HG03575 (cell line): ENCODE measurements at regions not wholly inside any gene's neighbourhood (a gene's known extent, or its start where the extent isn't known, plus 50 kb on each side); places are given as distances from the start of the nearest gene placed in this dataset.
"Not testable (repeated sequence)": the region's sequence is repeated elsewhere in the genome, so short reads cannot be mapped to it uniquely, and the experiment has no call there.

ENCODE experiments used
- ATAC-seq: cut with Tn5 transposase; IDR thresholded peaks from one replicate; pipeline ENCODE4 v1.9.1; 2021; ENCODE audit not compliant: unreplicated experiment, insufficient number of reproducible peaks, low FRiP score; ENCODE audit errors: extremely low read depth

DNA sequence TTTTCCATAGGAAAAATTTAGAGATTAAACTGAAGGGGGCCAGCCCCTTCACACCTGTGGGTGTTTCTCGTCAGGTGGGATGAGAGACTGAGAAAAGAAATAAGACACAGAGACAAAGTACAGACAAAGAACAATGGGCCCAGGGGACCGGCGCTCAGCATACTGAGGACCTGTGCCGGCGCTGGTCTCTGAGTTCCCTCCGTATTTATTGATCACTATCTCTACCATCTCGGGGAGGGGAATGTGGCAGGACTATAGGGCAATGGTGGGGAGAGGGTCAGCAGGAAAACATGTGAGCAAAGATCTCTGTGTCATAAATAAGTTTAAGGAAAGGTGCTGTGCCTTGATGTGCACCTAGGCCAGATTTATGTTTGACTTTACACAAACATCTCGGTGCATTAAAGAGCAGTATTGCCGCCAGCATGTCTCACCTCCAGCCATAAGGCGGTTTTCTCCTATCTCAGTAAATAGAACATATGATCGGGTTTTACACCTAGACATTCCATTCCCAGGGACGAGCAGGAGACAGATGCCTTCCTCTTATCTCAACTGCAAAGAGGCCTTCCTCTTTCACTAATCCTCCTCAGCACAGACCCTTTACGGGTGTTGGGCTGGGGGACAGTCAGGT is 494.7 kb downstream of the IGSF11 start:
- ATAC-seq: not testable (repeated sequence)

DNA sequence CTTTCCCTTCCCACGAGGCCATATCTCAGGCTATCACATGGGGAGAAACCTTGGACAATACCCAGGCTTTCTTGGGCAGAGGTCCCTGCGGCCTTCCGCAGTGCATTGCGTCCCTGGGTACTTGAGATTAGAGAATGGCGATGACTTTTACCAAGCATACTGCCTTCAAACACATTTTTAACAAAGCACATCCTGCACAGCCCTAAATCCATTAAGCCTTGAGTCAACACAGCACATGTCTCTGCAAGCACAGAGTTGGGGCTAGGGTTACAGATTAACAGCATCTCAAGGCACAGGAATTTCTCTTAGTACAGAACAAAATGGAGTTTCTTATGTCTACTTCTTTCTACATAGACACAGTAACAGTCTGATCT is 494.2 kb downstream of the IGSF11 start:
- not testable (repeated sequence) for ATAC-seq

DNA sequence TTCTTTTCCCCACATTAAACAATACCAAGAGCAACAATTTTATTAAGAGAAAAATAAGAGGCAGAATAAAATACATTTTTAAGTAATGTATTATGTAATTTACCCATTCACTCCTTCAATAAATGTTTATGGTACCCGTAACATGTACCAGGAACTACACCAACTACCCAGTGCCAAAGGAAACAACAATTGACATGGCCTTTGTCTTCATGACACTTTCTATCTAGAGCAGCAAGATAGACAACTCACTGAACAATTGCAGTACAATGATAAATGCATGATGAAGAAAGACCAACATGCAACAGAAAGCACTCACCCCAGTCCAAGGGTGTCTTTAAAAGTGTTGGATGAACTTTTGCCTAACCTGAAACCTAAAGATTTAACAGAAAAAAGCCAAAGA is 493.8 kb downstream of the IGSF11 start:
- no peak for ATAC-seq

DNA sequence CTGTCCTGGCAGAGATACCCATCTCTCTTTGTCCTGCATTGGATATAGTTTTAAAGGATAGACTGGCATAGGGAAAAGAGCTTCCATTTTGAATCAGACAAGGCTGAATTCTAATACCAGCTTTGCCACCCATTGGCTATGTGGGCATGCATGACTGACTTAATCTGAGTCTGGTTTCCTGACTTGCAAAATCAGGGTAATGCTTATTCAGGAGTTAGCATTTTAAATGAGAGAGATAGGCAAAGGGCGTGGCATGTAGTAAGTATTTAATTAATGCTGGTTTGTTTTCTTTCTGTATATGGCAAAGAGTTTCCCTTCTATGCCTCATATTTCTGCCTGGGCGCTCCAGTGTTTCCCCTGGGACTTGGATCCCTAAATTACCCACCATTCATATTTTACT is 492.9 kb downstream of the IGSF11 start:
- ATAC-seq: no peak

- no peak for ATAC-seq
Observed at GRCh38 chr3:118543832-118544231, 490.8 kb downstream of the IGSF11 start.

DNA sequence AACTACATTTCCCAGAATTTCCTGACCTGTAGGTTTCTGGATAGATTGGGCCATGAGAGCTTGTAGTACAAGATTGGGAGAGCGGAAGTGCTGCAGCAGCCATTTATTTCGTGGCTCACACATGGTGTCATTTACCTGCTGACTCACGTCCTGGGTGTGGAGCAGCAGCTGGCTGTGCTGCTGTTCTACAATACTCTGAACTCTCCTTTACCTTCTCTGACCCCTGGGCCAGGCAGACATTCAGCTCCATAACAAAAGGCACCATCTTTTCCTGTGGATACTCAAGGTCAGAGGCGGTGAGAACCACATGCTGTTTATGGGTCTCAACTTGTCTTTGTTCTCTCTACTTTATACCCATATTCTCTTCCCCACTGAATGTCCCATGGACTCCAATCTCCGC is 490.2 kb downstream of the IGSF11 start:
- no peak for ATAC-seq

GRCh38 chr3:118548434-118548833 is 486.2 kb downstream of the IGSF11 start:
- ATAC-seq: no peak

DNA sequence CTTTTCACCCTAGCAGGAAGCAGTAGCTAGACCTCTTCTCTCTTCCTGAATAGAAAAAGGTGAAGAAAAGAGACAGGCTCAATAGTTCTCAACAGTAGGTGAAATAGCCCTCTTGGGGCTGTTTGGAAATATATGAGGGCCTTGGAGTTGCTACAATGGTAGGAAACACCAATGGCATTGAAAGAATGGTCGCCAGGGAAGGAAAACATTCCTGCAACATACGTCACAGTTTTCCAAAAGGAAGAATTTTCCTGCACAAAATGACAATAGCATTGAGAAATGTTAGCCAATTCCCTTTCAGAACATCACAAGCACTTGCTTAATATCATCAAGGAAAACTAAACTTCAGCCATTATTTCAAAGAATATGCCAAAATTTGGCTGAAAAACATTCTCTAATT is 484.5 kb downstream of the IGSF11 start:
- ATAC-seq: no peak

DNA sequence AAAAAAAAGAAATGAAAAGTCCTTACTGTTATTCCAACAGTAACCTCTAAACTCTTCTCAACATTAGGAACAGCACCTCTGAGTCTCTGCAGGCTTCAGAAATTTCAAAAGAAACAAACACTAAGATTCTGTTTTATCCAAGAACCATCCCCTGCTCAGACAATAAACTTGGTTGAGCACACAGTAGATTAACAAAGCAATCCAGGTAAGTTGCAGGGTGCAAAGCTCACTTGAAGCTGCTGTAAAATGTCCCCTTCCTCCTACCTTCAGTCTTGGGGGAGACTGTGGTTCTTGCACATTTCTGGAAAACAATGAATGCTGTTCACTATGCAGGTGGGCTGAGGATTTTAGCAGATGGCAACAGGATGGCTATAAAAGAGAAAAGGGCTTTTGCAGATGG is 484.1 kb downstream of the IGSF11 start:
- ATAC-seq: no peak

- ATAC-seq: no peak
Observed at GRCh38 chr3:118554148-118554838, 480.4 kb downstream of the IGSF11 start.

DNA sequence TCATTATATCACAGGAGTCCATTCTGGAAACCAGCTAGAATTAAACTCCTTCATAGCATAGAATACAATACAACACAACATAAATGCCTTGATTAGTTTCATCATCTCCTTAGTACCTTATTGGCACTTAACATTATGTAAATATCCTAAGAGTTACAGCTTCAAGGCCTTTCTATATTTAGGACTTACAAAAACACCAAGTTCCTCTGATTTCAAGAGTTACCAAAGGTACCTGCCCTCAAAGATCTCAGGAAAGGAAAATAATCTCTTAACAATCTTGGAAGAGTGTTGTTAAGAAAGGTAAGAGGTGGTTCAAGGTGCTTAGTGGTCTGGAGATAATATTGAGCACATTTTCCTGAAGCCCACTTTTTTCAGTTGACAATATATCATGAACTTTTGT is 477.7 kb downstream of the IGSF11 start:
- ATAC-seq: no peak

DNA sequence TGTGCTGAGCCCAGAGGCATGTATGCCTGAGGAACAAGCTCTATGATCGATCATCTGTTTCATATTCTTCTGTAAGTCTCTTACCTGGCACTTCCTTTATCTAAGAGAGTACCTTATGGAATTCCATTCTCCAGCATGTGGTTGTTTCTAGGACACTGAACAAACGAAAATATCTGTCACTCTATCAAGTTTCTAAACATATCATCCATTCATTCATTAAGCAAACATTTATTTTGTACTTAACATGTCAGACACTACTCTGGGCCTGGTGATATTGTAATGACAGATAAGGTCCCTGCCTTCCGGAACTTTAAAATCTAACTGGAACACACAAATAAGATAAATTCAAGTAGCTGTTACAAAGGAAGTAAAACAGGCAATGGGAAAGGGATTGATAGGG is 477.1 kb downstream of the IGSF11 start:
- ATAC-seq: no peak

DNA sequence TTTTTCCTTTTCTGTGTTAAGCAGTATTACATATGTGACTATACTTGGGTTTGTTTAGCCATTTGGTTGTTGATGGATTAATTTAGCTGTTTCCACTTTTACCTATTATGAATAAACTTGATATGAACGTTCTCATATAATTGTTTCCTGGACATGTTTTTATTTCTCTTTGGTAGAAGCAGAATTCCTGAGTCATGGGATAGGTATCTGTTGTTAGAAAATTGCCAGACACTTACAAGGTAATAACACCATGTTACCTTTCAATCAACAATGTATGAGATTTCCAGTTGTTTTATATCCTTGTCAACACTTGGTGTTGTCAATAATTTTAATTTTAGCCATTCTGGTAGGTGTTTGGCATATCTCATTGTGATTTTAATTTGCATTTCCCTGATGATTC is 475.4 kb downstream of the IGSF11 start:
- ATAC-seq: no peak

DNA sequence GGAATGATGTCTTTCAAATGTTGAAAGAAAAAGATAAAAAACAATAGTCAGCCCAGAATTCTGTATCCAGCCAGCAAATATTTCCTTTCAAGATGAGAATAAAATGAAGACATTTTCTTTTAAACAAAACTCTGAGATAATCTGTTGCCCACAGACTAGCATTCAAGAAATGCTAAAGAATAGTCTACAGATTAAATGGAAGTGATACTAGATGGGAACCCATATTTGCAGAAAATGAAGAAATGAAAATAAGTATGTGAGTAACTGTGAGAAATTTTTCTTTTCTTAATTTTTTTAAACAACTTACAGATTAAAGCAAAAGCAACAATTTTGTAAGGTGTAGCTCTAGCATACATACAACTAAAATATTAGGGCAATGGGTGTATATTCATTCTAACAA is 469.8 kb downstream of the IGSF11 start:
- no peak for ATAC-seq

DNA sequence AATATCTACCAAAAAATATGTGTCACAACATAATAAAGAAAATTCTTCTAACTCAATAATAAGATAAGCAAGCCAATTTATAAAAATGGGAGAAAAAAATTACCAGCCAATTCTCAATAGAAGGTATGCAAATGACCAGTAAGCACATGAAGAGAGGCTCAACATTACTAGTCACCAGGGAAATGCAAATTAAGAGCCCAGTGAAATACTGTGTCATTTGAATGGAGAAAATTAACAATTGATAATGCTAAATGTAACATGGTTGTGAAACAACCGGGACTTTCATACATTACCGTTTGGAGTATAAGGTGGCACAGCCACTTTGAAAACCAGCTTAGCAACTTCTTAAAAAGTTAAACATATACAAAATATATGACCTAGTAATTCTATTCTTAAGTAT is 460.7 kb downstream of the IGSF11 start:
- no peak for ATAC-seq

DNA sequence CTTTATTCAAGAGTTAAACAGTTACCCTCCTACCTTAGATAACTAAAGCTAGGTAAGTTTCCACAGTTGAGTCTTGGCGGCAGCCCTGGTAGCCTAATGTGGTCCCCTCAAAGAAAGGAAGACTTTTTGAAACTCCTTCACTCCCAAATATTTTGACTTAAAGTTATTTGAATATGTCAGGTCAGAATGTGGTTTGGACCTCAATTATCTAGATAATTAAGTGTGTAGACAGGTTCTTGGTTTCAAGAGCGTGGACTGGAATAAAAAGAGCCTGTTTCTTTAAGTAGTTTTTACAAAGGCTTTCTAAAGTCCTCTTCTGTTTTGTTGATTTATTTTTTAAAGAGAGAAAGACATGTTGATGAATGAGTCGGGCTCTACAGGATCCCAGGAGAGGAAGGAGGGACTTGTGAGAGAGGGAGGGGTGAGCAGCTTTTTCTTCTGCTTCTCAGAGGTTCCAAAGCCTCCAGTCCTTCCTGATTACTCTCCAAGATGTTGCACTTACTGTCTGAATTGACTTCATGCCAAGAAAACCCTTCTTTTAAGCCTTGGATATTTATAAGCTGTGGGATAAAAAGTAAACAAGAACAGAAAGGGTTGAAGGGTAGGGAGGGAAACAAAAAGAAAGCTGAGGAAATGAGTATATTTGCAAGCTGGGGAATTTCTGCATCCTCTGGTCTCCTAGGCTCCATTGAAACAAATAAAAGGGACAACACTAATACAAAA is 457.4 kb downstream of the IGSF11 start:
- ATAC-seq: no peak

DNA sequence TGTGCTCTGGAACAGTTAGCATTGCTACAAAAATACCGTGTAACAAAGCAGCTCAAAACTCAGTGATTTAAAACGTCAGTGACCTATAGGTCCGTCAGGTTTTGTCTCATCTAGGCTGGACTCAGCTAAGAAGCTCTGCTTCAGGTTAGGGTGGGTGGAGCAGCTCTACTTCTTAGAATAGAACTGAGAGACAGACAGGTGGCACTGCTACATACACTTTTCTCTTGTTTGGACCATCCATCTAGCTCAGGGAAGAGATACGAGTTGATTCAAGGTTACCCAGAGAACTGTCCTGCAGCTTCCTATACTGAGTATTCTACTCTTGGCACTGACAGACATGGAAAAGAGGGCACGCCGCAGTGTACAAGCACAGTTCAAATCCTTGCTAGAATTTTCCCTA is 456.1 kb downstream of the IGSF11 start:
- ATAC-seq: no peak

GRCh38 chr3:118587037-118587741 is 447.5 kb downstream of the IGSF11 start:
- ATAC-seq: no peak

GRCh38 chr3:118587847-118588246 is 446.8 kb downstream of the IGSF11 start:
- no peak for ATAC-seq

GRCh38 chr3:118593277-118593670 is 441.4 kb downstream of the IGSF11 start:
- no peak for ATAC-seq
